Kidney capillary endothelial cell (primary cell): ENCODE measurements at regions not wholly inside any gene's neighbourhood (a gene's known extent, or its start where the extent isn't known, plus 50 kb on each side); places are given as distances from the start of the nearest gene placed in this dataset.

ENCODE experiments used
- DNase-seq: peaks from one replicate; pipeline ENCODE4 v3.0.0-alpha.2; 2018; ENCODE audit warnings: low spot score

- DNase-seq = no peak
Observed at GRCh38 chr12:77406219-77406905, 341.0 kb upstream of the E2F7 start.

DNA sequence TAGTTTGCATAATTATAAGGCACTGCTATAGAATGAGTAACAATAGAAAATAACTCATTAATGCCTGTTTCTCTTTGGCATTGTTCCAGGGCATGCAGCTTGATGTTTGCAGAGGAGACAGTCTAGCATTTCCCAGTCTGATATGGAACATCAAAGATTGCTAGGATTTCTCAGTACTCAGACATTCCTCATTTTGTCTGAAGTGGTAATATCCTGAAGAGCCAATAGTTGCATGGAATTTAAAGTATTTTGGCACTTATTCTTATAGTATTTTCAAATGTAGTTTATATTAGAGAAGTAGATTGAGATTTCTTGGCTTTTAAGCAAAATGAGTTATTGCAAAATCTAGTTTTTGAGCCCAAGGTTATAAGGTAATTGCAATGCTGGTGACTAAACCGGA is 337.3 kb upstream of the E2F7 start:
- DNase-seq = peak; percentile 3

DNA sequence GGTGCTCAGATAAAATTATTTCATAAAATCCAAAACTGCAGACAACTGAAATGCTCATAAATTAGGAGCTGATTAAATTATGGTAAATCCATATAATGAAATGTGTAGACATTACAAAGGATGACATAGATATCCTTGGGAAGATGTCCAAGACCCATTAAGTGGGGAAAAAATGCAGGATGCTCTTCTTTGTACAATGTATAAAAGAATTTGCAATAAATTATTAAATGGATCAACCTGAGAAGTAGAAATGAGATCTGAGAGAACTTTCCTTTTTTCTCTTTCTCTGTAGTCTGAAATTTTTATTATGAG is 336.4 kb upstream of the E2F7 start:
- DNase-seq = no peak

GRCh38 chr12:77401064-77401769 is 335.8 kb upstream of the E2F7 start:
- no peak for DNase-seq

GRCh38 chr12:77392467-77393088 is 327.2 kb upstream of the E2F7 start:
- DNase-seq = no peak

GRCh38 chr12:77388445-77389265 is 323.3 kb upstream of the E2F7 start:
- no peak for DNase-seq

- DNase-seq = no peak
Observed at GRCh38 chr12:77387671-77388070, 322.3 kb upstream of the E2F7 start.

GRCh38 chr12:77387214-77387613 is 321.8 kb upstream of the E2F7 start:
- no peak for DNase-seq

- DNase-seq = no peak
Observed at GRCh38 chr12:77384941-77385340, 319.6 kb upstream of the E2F7 start.

DNA sequence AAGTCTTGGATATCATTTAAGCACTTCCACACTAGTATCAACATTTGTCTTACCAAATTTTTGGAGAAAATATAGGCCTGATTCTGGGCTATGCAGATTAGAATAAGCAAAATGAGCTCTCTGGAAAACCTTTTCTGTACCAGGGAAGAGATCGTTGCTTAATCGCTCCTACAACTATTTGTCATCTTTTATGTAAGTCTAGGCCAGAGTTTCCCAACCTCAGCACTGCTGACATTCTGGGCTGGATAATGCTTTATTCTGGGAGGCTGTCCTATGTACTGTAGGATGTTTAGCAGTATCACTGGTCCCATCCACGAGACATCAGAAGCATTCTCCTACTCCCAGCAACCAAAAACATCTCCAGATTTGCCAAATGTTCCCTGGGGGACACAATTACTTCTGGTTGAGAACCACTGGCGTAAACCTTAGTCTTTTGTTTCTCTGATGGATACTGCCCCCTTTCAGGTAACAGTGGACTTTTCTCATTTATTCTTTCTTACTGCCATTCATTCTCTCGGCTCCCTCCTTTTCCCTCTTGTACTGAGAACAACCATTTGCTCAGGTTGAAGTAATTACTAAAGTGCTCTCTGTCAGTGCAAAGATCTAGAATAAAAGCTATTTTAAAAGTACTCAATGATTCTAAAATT is 316.9 kb upstream of the E2F7 start:
- DNase-seq = no peak

- no peak for DNase-seq
Observed at GRCh38 chr12:77377622-77378021, 312.3 kb upstream of the E2F7 start.

DNA sequence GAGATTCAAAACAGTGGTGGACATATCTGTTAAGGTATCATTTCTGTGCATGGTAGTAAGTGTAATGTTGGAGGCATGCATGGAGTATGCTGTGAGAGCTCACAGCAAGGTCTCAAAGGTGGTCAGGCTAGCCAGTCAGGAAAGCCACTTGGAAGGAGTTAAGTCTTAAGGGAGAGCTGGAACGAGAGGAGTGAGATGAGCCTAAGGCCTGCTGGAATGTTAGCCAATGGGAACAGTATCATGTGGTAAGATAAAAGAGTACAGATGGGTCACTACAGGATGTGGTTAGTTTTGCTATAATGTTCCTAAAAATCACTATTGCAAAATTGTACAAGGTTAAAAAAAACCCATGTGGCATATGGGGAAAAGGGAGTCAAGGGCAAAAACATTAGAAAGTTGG is 311.7 kb upstream of the E2F7 start:
- DNase-seq = no peak

- no peak for DNase-seq
Observed at GRCh38 chr12:77374673-77375072, 309.3 kb upstream of the E2F7 start.

DNA sequence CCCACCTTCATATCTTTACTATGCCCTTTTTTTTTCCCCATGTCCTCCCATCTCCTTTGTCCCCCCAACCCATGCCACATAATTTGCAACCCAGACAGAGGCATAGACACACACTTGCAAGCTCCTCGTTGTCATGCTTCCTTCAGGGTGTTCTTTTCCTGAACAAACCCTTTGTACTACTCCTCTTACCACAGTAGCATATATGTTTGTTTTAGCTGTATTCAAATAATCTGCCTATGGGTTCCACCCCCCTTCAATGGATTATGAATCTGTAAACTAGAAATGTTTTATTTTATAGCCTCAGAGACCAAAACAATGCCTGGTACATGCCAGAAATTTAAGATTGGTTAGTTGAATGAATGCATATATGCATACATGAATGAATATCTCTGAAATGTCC is 307.1 kb upstream of the E2F7 start:
- DNase-seq = no peak

DNA sequence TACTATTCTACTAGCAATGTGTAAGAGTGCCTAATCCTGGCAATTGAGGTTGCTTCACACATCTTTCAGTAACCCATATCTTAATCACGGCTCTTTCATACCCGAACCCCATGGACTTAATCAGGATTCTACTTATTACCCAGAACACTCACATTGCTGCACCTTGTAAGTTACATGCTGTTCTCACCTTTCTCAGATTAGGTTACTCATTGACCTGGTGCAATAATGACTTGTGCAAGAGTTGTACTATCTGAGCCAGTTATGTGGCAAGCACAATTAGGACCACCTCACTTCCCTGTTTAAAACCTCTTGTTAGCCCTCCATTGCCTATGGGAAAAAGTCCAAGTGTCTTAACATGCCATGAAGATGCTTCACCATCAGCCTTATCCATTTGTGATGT is 306.7 kb upstream of the E2F7 start:
- DNase-seq = no peak

GRCh38 chr12:77368379-77368778 is 303.0 kb upstream of the E2F7 start:
- DNase-seq = no peak

DNA sequence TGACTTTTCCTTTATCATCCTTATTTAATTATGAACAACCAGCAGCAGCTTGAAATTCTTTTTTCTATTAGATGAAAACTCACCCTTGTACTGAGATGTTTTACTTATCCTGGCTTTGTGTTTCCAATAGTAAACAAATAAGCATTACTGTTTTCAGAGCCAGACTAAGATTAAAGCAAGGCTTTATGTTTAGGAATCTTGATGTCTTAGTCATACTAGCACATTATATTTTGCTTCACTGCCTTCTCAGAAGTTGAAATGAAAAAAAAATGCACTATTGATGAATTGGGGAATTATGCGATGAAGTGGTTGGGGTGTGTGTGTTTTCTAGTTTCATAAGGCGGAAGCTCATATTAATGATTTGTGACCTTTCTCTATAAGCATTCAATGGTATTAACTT is 301.2 kb upstream of the E2F7 start:
- no peak for DNase-seq

- no peak for DNase-seq
Observed at GRCh38 chr12:77364400-77364799, 299.0 kb upstream of the E2F7 start.

DNA sequence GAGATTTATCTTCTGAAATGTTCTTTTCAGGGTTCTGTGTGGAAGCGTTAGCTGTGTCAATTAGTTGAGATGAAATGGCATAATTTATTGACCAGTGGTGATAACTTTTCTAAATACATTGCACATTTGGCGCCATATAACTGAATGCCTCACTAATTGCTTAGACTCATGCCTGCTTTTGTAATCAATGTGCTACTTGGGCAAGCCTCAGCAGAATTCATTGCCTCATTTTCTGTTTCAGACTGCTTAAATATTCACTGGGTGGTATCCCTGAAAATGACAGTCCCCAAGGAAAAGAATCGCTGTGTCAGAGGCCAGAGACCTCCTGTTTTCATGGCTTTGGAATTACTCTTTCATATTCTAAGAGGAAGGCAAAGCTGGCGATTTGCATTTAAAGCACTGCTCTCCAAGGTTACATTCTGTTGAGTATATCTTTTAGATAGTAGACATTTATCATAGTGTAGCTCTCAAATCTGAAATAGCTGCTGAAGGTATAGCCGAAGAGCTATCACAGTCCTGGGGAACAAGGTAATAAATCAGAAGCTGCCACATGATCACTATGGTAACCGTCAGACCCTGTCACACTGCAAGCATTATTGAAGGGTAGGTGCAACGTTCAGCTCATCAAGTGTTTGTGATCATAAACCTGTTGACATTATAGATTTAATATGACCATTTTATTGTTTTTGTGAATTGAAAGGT is 297.3 kb upstream of the E2F7 start:
- DNase-seq = no peak

DNA sequence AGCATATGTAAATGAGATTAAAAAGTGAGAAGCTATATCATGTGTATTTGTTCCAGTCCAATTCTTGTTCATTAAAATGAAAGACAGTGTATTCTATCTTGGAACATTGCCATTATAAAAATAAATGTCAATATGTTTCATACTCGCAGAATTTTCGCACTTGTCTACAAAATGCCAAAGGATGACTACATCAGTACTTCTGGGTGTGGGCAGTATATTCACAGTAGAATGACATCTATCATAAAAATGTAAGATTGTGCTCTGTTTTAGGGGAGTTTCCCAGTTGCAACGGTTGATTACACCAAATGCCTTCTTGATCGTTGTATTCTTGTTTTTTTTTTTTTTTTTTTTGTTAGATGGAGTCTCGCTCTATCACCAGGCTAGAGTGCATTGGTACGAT is 292.3 kb upstream of the E2F7 start:
- DNase-seq = no peak

- no peak for DNase-seq
Observed at GRCh38 chr12:77354766-77355362, 289.5 kb upstream of the E2F7 start.
